ENCODE measurements at regions not wholly inside any gene's neighbourhood (a gene's known extent, or its start where the extent isn't known, plus 50 kb on each side); places are given as distances from the start of the nearest gene placed in this dataset.
"Not testable (repeated sequence)": the region's sequence is repeated elsewhere in the genome, so short reads cannot be mapped to it uniquely, and the experiment has no call there.

DNA sequence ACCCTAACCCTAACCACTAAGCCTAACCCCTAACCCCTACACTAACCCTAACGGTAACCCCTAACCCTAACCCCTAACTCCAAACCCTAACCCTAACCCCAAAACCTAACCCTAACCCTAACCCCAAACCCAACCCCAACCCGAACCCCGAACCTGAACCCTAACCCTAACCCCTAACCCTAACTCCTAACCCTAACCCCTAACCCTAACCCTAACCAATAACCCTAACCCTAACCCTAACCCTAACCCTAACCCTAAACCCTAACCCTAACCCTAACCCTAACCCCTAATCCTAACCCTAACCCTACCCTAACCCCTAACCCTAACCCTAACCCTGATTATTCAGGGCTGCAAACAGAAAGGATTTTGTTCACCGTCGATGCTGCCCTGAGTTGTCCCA lies 144.6 kb upstream of the DUSP22 start:
- intact Hi-C loops (cut with micrococcal nuclease); ATAC-seq; DNase-seq: not testable (repeated sequence)

DNA sequence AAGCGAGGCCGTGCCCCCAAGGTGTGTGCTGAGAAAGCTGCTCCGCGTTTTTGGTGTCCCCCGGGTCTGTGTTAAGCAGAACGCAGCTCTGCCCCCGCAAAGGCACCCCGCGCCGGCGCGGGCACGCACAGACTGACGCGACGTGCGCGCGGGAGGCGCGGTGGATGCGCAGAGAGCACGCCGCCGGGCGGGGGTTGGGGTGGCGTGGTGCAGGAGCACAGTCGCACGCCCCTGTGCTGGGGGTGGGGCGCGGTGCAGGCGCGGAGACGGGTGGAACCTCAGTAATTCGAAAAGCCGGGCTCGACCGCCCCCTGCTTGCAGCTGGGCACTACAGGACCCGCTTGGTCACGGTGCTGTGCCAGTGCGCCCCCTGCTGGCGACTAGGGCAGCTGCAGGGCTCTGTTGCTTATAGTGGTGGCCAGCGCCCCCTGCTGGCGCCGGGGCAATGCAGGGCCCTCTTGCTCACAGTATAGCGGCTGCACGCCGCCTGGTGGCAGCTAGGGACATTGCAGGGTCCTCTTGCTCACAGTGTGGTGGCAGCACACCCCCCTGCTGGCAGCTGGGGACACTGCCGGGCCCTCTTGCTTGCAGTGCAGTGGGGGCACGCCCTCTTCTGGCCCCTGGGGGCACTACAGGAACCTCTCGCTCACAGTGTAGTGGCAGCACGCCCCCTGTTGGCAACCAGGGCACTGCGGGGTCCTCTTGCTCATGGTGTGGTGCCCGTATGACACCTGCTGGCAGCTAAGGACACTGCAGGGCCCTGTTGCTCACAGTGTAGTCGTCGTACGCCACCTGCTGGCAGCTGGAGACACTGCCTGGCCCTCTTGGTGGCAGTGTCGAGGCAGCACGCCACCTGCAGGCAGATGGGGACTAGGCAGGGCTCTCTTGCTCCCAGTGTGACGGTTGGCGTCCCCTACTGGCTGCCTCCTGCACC lies 144.0 kb upstream of the DUSP22 start:
- intact Hi-C loops (cut with micrococcal nuclease); ATAC-seq: not testable (repeated sequence)
- peak; percentile 43 for DNase-seq

DNA sequence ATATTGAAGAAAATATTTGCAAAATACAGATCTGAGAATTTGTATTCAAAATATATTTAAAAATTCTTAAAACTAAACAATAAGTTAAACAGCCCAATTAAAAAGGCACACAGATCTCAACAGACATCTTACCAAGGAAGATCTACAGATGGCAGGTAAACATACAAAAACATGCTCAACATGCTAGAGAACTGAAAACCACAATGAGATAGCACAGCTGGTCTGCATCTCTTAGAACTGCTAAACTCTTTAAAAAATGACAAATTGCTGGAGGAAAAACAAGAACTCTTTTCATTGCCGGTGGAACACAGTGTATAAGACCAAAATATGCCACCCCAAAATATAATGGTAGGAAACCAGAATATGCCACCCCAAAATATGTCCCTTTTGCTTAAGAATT lies 142.1 kb upstream of the DUSP22 start:
- ATAC-seq; DNase-seq; intact Hi-C loops (cut with micrococcal nuclease): not testable (repeated sequence)

DNA sequence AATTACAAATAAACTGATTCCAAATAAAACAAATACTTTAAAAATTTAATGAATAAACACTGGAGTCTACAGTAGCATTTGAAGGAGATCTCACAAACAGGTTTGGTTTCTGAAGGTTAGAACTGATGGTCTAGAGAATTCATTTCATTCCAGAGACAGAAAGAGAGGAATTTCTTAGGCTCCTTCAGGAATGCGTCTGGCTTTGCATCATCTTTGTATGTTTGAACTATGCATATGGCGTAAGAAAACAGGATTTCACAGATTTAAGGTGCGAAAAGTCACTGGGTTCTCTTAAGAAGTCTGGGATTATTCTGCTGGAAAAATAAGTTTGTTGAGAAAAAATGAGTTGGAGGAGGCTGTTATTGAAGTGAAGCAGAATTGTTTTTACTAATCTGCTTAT lies 139.9 kb upstream of the DUSP22 start:
- DNase-seq; intact Hi-C loops (cut with micrococcal nuclease); ATAC-seq: not testable (repeated sequence)

DNA sequence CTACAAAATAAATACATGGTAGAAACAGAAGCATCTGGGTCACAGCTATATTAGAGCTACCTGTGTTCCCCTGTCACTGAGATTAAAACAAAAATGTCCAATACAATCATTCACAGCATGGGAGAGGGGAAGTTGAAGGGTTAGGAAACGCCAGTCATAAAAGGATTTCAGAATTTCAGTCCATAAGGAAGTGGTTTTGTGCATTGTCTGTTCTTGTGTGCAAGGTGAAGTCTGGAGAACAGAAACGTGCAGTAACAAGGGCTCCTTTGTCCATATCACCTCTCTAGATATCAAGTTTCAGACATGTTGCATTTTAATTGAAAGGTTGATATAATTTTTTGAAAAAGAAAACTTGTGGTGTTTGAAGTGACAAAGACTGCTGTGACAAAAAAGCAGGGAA lies 139.3 kb upstream of the DUSP22 start:
- intact Hi-C loops (cut with micrococcal nuclease); DNase-seq; ATAC-seq: not testable (repeated sequence)

DNA sequence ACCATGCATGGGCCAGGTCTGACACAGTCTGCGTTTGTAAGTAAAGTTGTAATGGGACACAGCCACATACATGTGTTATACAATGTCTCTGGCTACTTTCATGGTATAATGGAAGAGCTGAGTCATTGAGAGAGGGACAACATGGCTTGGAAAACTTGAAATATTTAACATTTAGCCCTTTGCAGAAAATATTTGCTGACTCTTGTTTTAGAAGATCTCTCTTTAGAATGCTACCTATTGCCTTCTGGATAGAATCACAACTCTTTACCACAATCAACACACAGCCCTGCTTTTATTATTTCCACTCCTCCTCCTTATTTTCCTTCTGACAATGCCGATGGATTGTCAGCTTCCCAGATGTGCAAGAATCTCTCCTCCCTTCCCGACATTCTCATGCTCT lies 138.4 kb upstream of the DUSP22 start:
- DNase-seq; intact Hi-C loops (cut with micrococcal nuclease); ATAC-seq: not testable (repeated sequence)

DNA sequence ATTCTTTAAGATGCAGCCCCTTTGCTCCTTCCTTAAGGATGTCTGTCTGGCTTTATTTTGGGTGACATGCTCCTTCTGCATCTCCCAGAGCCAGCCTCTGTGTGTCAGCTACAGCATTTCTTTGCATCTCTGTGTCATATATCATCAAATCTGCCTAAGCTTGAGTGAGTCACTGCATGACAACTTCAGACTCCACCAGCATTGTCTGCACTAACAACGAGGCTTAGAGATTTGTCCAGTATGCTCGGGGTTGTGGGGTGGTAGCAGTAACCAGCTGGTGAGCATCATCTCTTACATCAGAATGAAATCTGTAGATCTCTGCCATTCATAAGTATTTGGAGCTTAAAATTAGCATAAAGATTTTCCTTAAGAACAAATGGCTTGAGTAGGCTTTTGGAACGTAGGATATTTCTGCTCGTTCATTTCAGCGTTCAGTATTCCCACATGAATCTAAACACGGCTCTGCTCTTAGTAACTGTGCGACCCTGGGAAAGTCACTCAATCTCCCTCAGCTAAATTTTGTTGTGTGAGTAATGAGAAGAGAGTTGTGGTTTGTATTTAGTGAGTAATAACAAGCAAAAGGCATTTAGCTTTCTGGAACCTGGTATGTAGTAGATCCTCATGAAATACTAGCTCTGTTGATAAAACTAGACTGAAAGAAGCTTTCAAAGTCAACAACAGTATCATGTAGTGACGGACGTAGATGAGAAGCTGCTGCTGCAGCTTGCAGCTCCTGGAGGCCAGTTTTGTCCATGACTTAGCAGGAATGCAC lies 137.8 kb upstream of the DUSP22 start:
- DNase-seq; intact Hi-C loops (cut with micrococcal nuclease); ATAC-seq: not testable (repeated sequence)

DNA sequence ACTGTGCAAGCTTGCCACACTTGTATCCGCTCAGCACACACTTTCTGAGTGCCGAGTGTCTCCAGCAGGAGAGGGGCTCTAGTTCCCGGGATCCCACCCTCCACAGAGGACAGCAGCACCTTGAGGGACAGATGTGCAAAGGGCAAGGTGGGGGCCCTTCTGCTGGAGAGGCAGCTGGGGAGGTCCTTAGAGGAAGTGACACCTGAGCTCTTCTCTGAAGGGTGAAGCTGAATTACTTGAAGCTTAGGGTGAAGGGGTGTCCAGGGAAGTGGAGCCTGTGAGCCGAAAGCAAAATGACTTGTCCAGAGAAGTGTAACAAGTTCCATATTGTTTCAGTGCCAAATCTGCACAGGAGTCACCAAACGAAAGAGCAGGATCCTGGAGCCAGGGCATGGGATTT lies 136.3 kb upstream of the DUSP22 start:
- intact Hi-C loops (cut with micrococcal nuclease), result no loop called here
- ATAC-seq, result no peak

DNA sequence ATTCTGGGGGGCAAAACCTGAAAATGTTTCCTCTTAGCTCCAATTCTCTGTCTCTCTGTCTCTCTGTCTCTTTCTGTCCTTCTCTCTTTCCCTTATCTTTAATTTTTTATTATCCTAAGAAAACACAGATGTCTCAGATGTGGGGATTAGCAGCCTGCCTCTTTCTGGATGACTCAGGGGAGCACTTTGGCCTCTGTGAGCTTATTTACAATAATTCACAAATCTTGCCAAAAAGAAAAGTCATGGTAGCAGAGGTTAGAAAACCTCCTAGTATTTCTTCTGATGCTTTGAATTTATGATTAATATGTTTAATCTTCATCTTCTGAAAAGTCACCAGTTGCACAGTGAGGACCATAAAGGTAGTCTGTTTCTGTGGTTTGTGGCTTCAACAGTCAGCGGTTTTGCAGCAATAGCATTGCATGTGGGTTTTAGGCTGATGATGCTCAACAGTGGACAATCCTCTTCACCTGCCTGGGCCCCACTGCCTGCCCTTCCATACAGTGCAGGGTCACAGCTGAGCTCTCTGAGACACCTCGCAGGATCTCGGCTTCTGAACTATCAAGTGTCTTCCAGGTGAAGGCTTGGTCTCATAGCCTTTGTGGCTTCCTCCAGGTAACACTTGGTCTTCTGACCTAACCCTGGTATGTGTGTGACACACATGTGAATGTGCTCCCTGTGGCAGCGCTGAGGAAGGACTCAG lies 135.7 kb upstream of the DUSP22 start:
- intact Hi-C loops (cut with micrococcal nuclease); ATAC-seq; DNase-seq: not testable (repeated sequence)

More for the DNA sequence above, 136.3 kb upstream of the DUSP22 start:
- no peak for DNase-seq

DNA sequence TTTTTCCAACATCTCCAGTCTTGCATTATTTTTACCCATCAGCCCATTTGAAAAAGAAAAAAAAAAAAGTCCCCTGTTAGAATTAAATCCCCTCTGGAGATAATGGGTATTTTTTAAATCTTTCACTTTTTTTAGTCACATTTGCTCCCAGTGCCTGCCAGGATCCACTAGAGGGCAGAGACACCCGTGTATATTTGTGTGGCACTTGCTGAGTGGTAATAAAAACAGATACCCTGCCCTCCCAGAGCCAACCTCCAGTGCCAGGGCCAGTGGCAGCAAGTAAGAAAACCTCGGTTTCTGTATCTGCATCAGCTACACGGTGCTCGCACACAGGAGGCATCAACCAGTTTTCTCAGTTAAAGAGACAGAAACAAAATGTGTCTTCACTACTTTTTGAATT lies 135.1 kb upstream of the DUSP22 start:
- DNase-seq; intact Hi-C loops (cut with micrococcal nuclease); ATAC-seq: not testable (repeated sequence)

DNA sequence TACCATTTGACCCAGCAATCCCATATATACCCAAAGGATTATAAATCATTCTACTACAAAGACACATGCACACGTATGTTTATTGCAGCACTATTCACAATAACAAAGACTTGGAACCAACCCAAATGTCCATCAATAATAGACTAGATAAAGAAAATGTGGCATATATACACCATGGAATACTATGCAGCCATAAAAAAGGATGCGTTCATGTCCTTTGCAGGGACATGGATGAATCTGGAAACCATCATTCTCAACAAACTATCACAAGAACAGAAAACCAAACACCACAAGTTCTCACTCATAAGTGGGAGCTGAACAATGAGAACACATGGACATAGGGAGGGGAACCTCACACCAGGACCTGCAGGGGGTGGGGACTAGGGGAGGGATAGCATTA lies 130.6 kb upstream of the DUSP22 start:
- DNase-seq; ATAC-seq; intact Hi-C loops (cut with micrococcal nuclease): not testable (repeated sequence)

DNA sequence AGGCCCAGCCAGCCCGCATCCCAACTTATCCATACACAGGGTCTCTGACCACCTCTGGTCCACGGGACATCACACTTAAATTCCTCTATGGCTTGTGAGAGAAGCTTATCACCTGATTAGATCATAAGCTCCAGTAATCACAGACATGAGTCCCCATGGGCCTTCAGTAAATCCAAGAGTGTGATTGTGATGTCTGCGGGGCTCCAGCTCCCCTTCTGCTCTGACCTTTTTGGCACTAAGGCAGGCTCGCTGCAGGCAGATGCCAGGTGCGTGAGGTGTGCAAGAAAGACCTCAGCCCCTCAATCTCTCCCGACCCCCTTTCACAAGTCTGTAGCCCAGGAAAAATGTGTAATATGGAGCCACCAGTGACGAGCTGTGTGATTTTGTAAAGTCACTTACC lies 127.6 kb upstream of the DUSP22 start:
- no peak for DNase-seq
- no peak for ATAC-seq
- intact Hi-C loops (cut with micrococcal nuclease), result no loop called here

DNA sequence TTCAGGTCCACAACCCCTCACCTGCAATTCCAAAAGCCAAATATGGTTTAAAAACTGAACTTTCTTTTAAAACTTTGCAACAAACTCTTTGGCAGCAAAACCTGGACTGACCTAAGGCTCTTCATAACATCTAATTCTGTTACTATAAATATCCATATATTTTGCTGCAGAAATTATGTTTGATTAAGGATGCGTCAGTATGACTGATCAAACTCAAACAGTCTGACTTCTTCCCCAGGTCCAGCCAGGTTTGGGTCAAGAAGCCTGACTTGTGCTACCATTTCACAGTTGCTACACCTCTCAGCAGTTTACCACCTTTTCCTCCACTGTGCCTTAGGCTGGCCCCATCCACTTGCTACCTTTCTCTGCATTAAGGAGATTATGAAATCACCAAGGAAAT lies 127.0 kb upstream of the DUSP22 start:
- DNase-seq, result no peak
- no peak for ATAC-seq
- intact Hi-C loops (cut with micrococcal nuclease), result no loop called here

DNA sequence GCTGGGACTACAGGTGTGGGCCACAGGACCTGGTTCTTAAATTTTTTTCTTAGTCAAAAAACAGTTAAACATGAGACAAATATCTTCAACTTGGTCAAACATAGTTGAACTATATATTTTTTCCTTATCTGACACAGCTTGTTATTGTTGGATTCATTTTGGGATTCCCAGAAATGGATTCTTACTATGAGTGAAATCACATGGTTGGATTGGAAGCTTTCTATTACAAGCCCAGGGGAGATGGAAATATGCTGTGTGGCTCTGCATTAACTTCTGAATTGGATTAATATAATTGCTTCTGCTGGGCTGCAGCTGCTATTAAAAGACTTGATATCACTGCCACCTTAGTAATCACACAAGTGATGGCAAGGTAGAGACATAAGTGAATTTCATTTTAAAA lies 126.4 kb upstream of the DUSP22 start:
- DNase-seq, result no peak
- no peak for ATAC-seq
- intact Hi-C loops (cut with micrococcal nuclease), result no loop called here

DNA sequence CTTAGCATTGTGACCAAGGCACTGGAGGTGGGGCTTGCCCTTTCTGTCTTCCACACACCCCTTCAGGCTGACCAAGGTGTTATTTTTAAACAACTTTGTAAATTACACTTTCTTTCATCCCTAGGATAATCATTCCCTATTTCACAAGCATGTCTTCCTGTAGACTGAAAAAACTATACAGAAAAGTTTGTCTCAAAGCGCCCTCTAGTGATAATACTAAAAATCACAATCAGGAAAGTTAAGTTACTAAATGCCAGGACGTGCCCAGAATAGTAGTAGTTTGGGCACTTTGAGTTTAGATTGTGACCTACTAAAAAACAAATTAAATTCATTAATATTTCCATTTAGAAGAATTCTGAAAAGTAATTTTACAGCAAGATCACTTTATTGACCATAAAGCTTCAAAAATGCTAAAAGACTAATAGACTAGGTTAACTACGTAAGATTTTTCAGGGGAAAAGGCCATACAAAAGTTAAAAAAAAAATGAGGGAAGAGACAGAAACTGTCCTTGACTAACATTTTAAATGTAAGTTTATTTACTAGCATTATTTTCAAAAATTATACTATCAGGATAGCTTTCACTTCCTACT lies 123.3 kb upstream of the DUSP22 start:
- no peak for DNase-seq
- no peak for ATAC-seq
- intact Hi-C loops (cut with micrococcal nuclease), result no loop called here

DNA sequence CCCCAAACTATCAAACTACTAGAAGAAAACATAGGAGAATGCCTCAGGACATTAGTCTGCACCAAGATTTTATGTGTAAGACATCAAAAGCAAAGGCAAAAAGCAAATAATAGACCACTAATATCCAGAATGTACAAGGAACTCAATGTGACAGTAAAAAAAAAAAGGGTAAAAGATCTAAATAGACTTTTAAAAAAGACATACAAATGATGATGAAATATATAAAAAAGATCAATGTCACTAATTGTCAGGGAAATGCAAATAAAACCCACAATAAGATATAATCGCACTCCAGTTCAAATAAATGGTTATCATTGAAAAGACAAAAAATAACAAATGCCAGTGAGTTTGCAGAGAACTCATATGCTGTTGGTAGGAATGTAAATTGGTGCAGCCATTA lies 118.3 kb upstream of the DUSP22 start:
- intact Hi-C loops (cut with micrococcal nuclease), result no loop called here
- DNase-seq (no peak), ATAC-seq (no peak)

DNA sequence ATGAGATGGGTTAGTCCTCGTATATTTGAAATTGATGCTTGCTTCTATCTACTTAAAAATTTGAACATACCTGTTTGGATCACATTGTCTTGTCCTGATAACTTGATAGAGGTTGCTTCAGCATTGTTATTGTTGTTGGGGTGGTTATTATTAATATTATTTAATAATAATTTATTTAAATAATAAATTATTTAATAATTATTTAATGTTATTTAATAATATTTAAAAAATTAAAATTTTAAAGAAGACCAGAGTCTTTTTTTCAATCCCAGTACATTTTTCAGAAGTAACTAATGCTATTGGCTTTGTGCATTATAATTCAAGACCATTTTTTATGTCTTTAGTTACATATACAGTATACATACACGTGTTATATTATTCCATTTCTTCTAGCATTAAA lies 116.6 kb upstream of the DUSP22 start:
- no peak for ATAC-seq
- intact Hi-C loops (cut with micrococcal nuclease), result no loop called here

DNA sequence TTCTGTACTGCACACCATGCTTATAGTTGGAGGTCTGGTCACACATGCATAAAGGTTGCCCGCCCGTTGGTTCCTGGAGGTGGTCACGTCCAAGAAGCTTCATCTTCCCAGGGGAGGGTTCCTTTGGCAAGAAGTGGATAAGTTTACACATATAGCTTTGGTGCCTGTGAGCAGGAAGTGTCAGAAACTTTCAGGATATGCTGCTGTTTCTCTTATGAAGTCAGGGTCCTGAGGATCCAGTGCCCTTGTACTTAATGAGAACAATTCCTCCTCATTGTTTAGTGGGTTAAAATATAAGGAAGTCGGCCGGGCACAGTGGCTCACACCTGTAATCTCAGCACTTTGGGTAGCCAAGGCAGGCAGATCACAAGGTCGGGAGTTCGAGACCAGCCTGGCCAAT lies 115.5 kb upstream of the DUSP22 start:
- no peak for ATAC-seq
- no peak for DNase-seq
- intact Hi-C loops (cut with micrococcal nuclease), result no loop called here

More for the DNA sequence above, 116.6 kb upstream of the DUSP22 start:
- DNase-seq, result no peak

DNA sequence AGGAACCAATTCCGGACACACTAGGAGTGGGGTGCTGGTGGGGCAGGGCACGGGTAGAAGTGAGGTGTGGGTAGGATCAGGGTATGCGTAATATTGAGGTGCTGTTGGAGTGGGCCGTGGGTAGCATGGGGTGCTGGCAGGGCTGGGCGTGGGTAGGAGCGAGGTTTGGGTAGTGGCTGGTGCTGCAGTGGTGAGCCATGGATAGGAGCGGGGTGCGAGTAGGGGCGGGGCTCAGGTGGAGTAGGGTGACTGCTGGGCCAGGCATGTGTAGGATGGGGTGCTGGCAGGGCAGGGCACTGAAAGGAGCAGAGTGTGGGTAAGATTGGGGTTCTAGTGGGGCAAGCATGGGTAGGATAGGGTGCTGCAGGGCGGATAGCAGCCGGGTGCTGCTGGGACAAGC lies 114.2 kb upstream of the DUSP22 start:
- ATAC-seq (no peak), DNase-seq (no peak)
- intact Hi-C loops (cut with micrococcal nuclease), result no loop called here
